ENCODE measurements at regions not wholly inside any gene's neighbourhood (a gene's known extent, or its start where the extent isn't known, plus 50 kb on each side); places are given as distances from the start of the nearest gene placed in this dataset.

DNA sequence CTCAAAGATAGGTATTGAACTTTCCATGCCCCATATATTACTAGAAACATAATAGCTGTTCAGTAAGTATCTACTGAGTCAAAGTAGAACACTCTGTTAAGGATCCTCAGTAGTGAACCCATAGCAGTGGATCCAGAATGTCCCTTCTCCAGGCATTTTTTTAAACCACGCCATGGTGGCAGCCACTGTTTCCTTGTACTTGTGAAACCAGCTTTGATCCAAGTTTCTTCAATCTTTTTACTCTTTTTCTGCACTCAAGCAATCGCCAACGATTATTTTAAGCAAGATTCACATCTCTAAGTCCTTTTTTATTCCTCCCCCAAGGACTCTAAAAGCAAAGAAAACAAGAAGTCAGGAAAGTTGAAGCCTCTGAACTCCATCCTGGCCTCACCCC is 291.2 kb upstream of the SLC14A2 start:
- TF ChIP-seq, protein P1, sequence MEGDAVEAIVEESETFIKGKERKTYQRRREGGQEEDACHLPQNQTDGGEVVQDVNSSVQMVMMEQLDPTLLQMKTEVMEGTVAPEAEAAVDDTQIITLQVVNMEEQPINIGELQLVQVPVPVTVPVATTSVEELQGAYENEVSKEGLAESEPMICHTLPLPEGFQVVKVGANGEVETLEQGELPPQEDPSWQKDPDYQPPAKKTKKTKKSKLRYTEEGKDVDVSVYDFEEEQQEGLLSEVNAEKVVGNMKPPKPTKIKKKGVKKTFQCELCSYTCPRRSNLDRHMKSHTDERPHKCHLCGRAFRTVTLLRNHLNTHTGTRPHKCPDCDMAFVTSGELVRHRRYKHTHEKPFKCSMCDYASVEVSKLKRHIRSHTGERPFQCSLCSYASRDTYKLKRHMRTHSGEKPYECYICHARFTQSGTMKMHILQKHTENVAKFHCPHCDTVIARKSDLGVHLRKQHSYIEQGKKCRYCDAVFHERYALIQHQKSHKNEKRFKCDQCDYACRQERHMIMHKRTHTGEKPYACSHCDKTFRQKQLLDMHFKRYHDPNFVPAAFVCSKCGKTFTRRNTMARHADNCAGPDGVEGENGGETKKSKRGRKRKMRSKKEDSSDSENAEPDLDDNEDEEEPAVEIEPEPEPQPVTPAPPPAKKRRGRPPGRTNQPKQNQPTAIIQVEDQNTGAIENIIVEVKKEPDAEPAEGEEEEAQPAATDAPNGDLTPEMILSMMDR (IDR thresholded peaks at IDR 0.05) = no peak
- TF ChIP-seq POLR2A (IDR thresholded peaks at IDR 0.05) = no peak
